Mammary epithelial cell (primary cell): ENCODE measurements at regions not wholly inside any gene's neighbourhood (a gene's known extent, or its start where the extent isn't known, plus 50 kb on each side); places are given as distances from the start of the nearest gene placed in this dataset.

Source experiments
- EZH2 ChIP-seq: IDR thresholded peaks from 2 replicates; pipeline ENCODE4 v1.6.1; 2012; ENCODE audit warnings: low read length, inconsistent platforms, borderline replicate concordance
- TF ChIP-seq, protein P1 (sequence below), 2 donors: IDR thresholded peaks in 1 of 2; conservative IDR thresholded peaks in 1 of 2; 2 replicates each; pipeline ENCODE4 v1.5.1; 2011 to 2012; ENCODE audit warnings: inconsistent platforms in 2 of 2, low read length in 2 of 2, mild to moderate bottlenecking in 2 of 2, control low read depth in 1 of 2, low read depth in 1 of 2; ENCODE audit not compliant: insufficient read depth in 1 of 2; ENCODE audit errors: extremely low read depth in 1 of 2

DNA sequence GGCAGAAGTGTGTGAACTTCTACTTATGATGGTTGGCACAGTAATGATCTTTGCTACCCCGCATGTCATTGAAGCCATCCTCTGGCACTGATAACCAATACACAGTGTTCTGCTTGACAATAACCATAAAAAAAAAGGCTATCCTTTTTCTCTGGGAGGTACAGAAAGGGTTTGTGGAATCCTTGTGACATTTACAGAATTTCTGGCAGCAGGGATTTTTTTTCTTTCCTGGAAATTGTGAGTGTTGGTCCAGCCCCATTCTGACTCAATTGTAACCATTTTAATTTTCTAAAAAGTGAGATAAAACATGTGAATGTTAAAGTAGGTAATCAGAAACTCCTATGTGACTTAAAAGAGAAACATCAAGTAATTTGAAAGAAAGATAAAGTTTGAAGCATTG is 943.8 kb downstream of the TMTC2 start:
- TF ChIP-seq EZH2 = no peak
- TF ChIP-seq, protein P1, sequence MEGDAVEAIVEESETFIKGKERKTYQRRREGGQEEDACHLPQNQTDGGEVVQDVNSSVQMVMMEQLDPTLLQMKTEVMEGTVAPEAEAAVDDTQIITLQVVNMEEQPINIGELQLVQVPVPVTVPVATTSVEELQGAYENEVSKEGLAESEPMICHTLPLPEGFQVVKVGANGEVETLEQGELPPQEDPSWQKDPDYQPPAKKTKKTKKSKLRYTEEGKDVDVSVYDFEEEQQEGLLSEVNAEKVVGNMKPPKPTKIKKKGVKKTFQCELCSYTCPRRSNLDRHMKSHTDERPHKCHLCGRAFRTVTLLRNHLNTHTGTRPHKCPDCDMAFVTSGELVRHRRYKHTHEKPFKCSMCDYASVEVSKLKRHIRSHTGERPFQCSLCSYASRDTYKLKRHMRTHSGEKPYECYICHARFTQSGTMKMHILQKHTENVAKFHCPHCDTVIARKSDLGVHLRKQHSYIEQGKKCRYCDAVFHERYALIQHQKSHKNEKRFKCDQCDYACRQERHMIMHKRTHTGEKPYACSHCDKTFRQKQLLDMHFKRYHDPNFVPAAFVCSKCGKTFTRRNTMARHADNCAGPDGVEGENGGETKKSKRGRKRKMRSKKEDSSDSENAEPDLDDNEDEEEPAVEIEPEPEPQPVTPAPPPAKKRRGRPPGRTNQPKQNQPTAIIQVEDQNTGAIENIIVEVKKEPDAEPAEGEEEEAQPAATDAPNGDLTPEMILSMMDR (conservative IDR thresholded peaks at IDR 0.05 in 1 of 2, IDR thresholded peaks at IDR 0.05 in 1 of 2; ENCODE audit: extremely low read depth in 1 of 2, insufficient read depth in 1 of 2, low read depth in 1 of 2, low read length in 2 of 2) = no peak
